ENCODE measurements at regions not wholly inside any gene's neighbourhood (a gene's known extent, or its start where the extent isn't known, plus 50 kb on each side); places are given as distances from the start of the nearest gene placed in this dataset.

DNA sequence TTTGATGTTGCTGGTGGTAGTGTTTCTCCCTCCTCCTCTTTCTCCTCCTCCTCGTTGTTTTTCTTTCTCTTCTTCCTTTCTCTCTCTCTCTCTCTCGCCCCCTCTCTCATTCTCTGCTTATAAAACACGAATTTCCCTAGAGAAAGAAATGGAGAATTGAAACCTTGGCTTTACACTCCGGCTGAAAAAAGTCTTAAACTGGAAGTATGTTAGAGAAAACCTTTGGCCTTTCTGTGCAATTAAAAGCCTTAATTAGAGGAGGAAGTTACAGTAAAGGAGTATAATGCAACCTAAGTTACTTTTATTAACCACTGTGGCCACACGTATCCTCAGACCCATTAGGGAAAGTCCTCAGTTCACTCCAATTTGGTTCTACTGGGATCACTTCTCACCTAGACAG is 501.7 kb upstream of the SORCS1 start:
- Histone ChIP-seq H3K27me3 (ENCODE audit: insufficient read depth, poor library complexity, severe bottlenecking) (no peaks in the 10 kb centered on the region), H3K36me3 (ENCODE audit: low read depth) (no peaks in the 10 kb centered on the region), H3K4me1 (ENCODE audit: insufficient read depth, poor library complexity, severe bottlenecking) (no peaks in the 10 kb centered on the region), H3K9me3 (ENCODE audit: severe bottlenecking) (no peaks in the 10 kb centered on the region), H3K4me3 (ENCODE audit: severe bottlenecking) (no peak overlapping the region), H3K27ac (ENCODE audit: poor library complexity, severe bottlenecking) (no peak overlapping the region)
- TF ChIP-seq, protein P1, sequence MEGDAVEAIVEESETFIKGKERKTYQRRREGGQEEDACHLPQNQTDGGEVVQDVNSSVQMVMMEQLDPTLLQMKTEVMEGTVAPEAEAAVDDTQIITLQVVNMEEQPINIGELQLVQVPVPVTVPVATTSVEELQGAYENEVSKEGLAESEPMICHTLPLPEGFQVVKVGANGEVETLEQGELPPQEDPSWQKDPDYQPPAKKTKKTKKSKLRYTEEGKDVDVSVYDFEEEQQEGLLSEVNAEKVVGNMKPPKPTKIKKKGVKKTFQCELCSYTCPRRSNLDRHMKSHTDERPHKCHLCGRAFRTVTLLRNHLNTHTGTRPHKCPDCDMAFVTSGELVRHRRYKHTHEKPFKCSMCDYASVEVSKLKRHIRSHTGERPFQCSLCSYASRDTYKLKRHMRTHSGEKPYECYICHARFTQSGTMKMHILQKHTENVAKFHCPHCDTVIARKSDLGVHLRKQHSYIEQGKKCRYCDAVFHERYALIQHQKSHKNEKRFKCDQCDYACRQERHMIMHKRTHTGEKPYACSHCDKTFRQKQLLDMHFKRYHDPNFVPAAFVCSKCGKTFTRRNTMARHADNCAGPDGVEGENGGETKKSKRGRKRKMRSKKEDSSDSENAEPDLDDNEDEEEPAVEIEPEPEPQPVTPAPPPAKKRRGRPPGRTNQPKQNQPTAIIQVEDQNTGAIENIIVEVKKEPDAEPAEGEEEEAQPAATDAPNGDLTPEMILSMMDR (IDR thresholded peaks at IDR 0.05; ENCODE audit: poor library complexity, severe bottlenecking): no peak
- no peak for DNase-seq (ENCODE audit: low spot score)
- ATAC-seq (ENCODE audit: low read depth): no peak

DNA sequence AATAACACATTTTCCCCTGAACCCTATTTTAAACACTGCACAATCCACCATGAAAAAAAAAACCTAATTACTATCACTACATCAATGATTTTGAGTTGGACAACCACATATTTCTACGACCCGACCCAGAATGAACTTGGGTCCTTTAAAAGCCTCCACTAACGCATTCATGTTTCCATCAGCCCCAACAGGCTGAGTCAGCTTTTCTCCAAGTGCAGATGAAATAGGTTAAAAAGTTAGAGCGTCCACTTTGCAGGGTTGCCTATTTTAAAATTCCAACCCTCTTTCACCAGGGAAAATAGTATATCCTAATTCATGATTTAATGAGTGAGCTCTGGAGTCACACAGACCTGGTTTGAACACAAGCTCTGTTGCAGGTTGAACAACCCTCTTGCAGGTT is 501.0 kb upstream of the SORCS1 start:
- Histone ChIP-seq H3K9me3 (ENCODE audit: severe bottlenecking) (no peaks in the 10 kb centered on the region), H3K36me3 (ENCODE audit: low read depth) (no peaks in the 10 kb centered on the region), H3K27ac (ENCODE audit: poor library complexity, severe bottlenecking) (no peak overlapping the region), H3K27me3 (ENCODE audit: insufficient read depth, poor library complexity, severe bottlenecking) (no peaks in the 10 kb centered on the region), H3K4me3 (ENCODE audit: severe bottlenecking) (no peak overlapping the region), H3K4me1 (ENCODE audit: insufficient read depth, poor library complexity, severe bottlenecking) (no peaks in the 10 kb centered on the region)
- TF ChIP-seq, protein P1 (IDR thresholded peaks at IDR 0.05; ENCODE audit: poor library complexity, severe bottlenecking): no peak
- no peak for DNase-seq (ENCODE audit: low spot score)
- ATAC-seq (ENCODE audit: low read depth): no peak

DNA sequence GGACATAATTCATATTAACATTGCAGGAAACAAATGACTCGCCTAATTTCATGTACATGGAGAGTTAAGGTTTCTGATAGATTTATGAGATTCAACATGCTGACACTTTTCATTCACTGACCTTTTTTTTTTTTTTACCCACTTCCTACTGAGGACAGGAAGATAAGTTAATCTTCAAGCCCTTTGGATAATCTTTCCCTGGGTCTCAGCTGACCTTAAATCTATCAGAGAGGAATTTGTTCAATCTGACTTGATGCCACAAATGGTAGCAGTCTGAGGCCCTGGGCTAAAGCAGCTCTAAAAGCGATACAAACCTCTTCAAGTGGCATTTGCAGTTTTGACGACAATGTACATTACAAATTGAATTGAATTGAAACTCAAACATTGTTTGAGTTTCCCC is 493.3 kb upstream of the SORCS1 start:
- TF ChIP-seq, protein P1 (IDR thresholded peaks at IDR 0.05; ENCODE audit: poor library complexity, severe bottlenecking): no peak
- H3K27ac ChIP-seq (ENCODE audit: poor library complexity, severe bottlenecking): no peak overlapping the region
- DNase-seq (ENCODE audit: low spot score): no peak
- no peak for ATAC-seq (ENCODE audit: low read depth)
- H3K36me3 ChIP-seq (ENCODE audit: low read depth): no peaks in the 10 kb centered on the region
- H3K27me3 ChIP-seq (ENCODE audit: insufficient read depth, poor library complexity, severe bottlenecking): no peaks in the 10 kb centered on the region
- H3K9me3 ChIP-seq (ENCODE audit: severe bottlenecking): no peaks in the 10 kb centered on the region
- no peaks in the 10 kb centered on the region for H3K4me1 ChIP-seq (ENCODE audit: insufficient read depth, poor library complexity, severe bottlenecking)
- H3K4me3 ChIP-seq (ENCODE audit: severe bottlenecking): no peak overlapping the region

DNA sequence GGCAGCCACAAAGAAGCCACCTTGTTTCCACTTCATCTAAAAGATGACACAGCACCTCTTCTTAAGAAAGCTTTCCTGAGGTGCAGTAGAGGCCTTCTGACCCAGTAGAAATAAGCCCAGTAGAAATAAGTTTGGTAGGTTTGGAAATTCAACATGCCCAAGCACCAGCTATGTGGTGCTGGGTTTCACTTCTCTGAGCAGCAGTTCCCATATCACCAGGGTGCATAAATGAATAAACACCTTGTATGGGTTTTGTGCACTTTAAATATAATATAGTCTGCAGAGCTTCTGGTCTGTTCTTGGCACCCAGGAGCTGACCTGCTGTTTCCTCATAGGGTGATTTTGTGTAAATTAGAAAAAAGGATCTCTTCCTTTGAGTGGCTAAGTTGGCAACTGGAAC is 492.4 kb upstream of the SORCS1 start:
- Histone ChIP-seq H3K9me3 (ENCODE audit: severe bottlenecking) (no peaks in the 10 kb centered on the region), H3K4me1 (ENCODE audit: insufficient read depth, poor library complexity, severe bottlenecking) (no peaks in the 10 kb centered on the region), H3K36me3 (ENCODE audit: low read depth) (no peaks in the 10 kb centered on the region), H3K27ac (ENCODE audit: poor library complexity, severe bottlenecking) (no peak overlapping the region), H3K4me3 (ENCODE audit: severe bottlenecking) (no peak overlapping the region), H3K27me3 (ENCODE audit: insufficient read depth, poor library complexity, severe bottlenecking) (no peaks in the 10 kb centered on the region)
- DNase-seq (ENCODE audit: low spot score) (no peak), ATAC-seq (ENCODE audit: low read depth) (no peak)
- TF ChIP-seq, protein P1 (IDR thresholded peaks at IDR 0.05; ENCODE audit: poor library complexity, severe bottlenecking): no peak

DNA sequence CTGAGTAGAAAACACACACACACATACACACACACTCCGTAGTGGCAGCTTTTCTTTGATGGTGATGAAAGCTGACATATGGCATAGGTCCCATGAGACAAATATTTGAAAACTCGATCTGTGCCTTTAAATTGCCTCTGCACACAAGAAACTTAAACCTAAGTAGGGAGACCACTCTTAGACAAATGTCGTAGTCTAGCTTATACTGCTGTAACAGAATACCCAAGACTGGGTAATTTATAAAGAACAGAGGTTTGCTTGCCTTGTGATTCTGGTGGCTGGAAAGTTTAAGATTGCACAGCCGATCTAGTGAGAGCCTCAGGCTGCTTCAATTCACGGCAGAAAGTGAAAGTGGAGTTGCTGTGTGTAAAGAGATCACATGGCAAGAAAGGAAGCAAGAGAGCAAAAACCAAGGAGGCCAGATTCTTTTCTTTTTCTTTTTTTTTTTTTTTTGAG is 489.4 kb upstream of the SORCS1 start:
- peak overlapping the region; percentile 9 for H3K4me3 ChIP-seq (ENCODE audit: severe bottlenecking)
- TF ChIP-seq, protein P1 (IDR thresholded peaks at IDR 0.05; ENCODE audit: poor library complexity, severe bottlenecking): no peak
- ATAC-seq (ENCODE audit: low read depth) (peak; percentile 49; the same call in 2 of the 3 replicates), DNase-seq (ENCODE audit: low spot score) (no peak)
- H3K27me3 ChIP-seq (ENCODE audit: insufficient read depth, poor library complexity, severe bottlenecking): no peaks in the 10 kb centered on the region
- no peaks in the 10 kb centered on the region for H3K36me3 ChIP-seq (ENCODE audit: low read depth)
- H3K27ac ChIP-seq (ENCODE audit: poor library complexity, severe bottlenecking): no peak overlapping the region
- no peaks in the 10 kb centered on the region for H3K9me3 ChIP-seq (ENCODE audit: severe bottlenecking)
- H3K4me1 ChIP-seq (ENCODE audit: insufficient read depth, poor library complexity, severe bottlenecking): no peaks in the 10 kb centered on the region
